Kidney tubule cell (primary cell): ENCODE measurements at regions not wholly inside any gene's neighbourhood (a gene's known extent, or its start where the extent isn't known, plus 50 kb on each side); places are given as distances from the start of the nearest gene placed in this dataset.

Source experiments
- DNase-seq: peaks from one replicate; pipeline ENCODE4 v3.0.0-alpha.2; 2018; ENCODE audit warnings: low spot score

- DNase-seq: no peak
These were observed 253.8 kb downstream of the CYRIA start for GRCh38 chr2:16411788-16412187.

GRCh38 chr2:16409849-16410248 lies 255.8 kb downstream of the CYRIA start:
- no peak for DNase-seq

GRCh38 chr2:16409006-16409390 lies 256.6 kb downstream of the CYRIA start:
- no peak for DNase-seq

GRCh38 chr2:16408331-16409005 lies 257.2 kb downstream of the CYRIA start:
- no peak for DNase-seq

GRCh38 chr2:16407358-16407757 lies 258.3 kb downstream of the CYRIA start:
- DNase-seq: no peak

- no peak for DNase-seq
These were observed 258.9 kb downstream of the CYRIA start for GRCh38 chr2:16406496-16407289.

GRCh38 chr2:16405551-16405950 lies 260.1 kb downstream of the CYRIA start:
- DNase-seq: no peak

GRCh38 chr2:16404551-16405300 lies 260.9 kb downstream of the CYRIA start:
- no peak for DNase-seq

GRCh38 chr2:16404146-16404545 lies 261.5 kb downstream of the CYRIA start:
- no peak for DNase-seq

- no peak for DNase-seq
These were observed 262.7 kb downstream of the CYRIA start for GRCh38 chr2:16402891-16403290.

GRCh38 chr2:16401761-16402300 lies 263.8 kb downstream of the CYRIA start:
- DNase-seq: no peak

- DNase-seq: no peak
These were observed 265.5 kb downstream of the CYRIA start for GRCh38 chr2:16400127-16400623.

- no peak for DNase-seq
These were observed 267.1 kb downstream of the CYRIA start for GRCh38 chr2:16398486-16399043.

GRCh38 chr2:16397681-16398475 lies 267.8 kb downstream of the CYRIA start:
- DNase-seq: no peak

- DNase-seq: no peak
These were observed 268.6 kb downstream of the CYRIA start for GRCh38 chr2:16396986-16397385.

GRCh38 chr2:16396171-16396570 lies 269.5 kb downstream of the CYRIA start:
- no peak for DNase-seq

- peak; percentile 5 for DNase-seq
These were observed 270.0 kb downstream of the CYRIA start for GRCh38 chr2:16395601-16396000.

- no peak for DNase-seq
These were observed 270.6 kb downstream of the CYRIA start for GRCh38 chr2:16394986-16395550.

GRCh38 chr2:16394072-16394985 lies 271.3 kb downstream of the CYRIA start:
- DNase-seq: no peak
